NOMO-1 treated with DMSO at 0.1 percent for 48 hours (cell line): ENCODE measurements at regions not wholly inside any gene's neighbourhood (a gene's known extent, or its start where the extent isn't known, plus 50 kb on each side); places are given as distances from the start of the nearest gene placed in this dataset.

Experiments
- DNase-seq: peaks from one replicate; lab custom pipeline; 2025; ENCODE audit not compliant: unreplicated experiment; lab: John Stamatoyannopoulos, UW

DNA sequence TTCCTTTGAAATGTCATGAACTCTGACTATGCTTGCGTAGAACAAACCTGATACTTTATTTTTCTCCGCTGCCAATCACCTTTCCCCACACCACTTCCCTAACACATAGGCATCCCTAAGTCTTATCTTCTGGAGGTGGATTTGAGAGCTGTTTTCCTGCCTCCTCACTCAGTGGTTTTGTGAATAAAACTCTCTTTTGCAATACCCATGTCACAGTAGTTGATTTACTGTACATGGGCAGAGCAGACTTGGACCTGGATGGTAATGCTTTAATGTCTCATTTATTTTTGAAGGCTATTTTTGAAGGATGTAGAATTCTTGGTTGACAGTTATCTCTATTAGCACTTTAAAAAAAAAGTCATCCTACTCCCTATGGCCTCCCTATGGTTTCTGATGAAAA is 881.8 kb downstream of the SLITRK5 start:
- no peak for DNase-seq

DNA sequence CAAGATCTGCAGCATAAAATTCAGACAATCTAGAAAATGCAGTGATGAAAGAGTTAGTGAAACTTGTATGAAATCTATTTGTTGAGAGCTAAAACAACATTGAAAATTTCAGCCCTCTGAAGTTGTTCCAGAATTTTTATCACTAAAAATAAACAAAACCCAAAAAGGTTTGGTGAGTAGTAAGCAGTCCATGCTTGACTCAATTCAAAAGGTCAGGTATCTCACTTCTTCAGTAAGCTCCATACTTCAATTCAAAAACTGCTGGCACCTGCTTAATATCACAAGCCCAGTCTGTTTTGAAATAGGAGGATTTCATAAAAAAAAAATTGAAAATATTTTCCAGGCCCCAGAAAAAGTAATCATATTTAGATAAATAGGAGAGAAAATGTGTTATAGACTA is 894.4 kb downstream of the SLITRK5 start:
- no peak for DNase-seq

DNA sequence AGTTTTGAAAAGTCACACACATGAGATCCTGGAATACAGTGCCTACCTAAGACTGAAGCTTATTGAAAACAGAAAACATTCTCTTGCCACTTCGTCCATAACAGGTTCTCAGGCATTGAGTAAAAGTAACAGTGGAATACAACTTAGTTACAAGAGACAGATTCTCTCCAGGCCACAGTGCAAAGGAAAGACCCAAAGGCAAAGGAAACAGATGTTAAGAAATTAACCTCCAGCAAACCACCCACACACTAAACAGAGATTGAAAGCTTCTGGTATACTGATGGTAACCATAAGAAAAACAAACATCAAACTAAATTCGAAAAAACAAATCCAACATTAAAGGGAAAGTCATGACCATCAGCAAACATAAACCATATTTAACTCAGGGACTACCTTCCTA is 914.7 kb downstream of the SLITRK5 start:
- DNase-seq: no peak

DNA sequence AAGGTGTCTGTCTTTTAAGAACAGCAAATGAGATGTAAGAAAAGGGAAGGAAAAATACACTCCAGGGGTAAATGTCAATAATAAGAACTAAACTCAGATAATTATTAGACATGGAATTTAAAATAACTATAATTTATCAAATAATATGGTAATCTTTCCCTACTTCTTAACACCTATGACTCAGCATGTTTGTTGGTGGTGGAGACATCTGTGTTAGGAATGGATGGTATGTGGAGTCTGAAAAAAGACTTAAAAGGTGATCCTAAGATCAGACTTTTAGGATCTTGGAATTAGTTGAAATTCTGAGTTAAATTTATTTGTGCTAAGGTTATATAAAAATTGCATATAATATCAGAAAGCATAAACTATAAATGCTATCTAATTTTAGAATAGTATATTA is 915.1 kb downstream of the SLITRK5 start:
- no peak for DNase-seq

DNA sequence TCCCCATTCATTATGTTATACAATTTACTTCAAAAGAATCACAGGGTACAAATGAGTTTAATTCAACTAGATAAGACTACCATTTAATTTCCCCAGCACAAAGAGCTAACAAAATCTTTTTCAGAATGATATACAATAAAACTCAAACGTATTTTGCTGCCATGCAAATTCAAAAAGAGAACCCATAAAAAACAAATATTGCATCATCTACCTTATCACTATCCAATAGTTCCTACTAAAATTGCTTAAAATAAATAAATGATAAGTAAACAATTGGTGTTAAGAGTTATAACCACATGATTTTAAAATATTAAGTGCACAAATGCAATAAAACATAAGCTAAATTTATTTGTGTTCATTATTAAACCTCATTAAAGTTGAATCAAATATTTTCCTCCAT is 919.4 kb downstream of the SLITRK5 start:
- DNase-seq: no peak

DNA sequence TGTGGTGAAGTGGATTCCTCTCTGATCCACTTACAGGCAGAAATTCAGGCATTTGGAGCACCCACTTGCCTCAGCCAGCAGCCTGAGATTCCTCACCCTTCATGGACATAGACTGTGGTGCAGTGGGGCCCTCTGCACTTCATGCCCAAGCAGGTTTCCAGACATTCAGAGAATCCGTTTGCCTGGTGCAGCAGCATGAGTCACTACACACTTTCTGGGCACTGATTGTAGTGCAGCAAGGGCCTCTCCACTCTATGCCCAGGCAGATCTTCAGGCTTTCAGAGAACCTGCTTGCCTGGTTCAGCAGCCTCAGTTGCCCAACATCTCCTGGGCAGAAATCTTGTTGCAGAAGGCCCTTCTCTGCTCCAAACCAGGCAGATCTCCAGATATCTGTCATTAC is 920.9 kb downstream of the SLITRK5 start:
- no peak for DNase-seq

DNA sequence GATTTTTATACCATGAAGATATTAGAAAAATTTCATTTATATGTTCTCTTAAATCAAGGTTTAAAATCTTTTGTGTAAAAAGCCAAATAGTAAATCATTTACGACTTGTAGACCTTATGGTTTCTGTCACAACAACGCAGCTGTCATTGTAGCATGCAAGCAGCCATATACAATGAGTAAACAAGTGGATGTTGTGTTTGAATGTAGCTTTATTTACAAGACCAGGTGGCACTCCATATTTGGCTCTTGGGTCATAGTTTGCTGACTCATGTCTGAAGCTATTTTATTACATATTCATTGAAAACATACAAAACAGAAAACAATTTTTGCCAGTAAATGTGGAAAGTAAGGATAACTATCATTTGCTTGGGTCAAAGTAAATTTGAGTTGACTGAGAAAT is 930.8 kb downstream of the SLITRK5 start:
- no peak for DNase-seq

DNA sequence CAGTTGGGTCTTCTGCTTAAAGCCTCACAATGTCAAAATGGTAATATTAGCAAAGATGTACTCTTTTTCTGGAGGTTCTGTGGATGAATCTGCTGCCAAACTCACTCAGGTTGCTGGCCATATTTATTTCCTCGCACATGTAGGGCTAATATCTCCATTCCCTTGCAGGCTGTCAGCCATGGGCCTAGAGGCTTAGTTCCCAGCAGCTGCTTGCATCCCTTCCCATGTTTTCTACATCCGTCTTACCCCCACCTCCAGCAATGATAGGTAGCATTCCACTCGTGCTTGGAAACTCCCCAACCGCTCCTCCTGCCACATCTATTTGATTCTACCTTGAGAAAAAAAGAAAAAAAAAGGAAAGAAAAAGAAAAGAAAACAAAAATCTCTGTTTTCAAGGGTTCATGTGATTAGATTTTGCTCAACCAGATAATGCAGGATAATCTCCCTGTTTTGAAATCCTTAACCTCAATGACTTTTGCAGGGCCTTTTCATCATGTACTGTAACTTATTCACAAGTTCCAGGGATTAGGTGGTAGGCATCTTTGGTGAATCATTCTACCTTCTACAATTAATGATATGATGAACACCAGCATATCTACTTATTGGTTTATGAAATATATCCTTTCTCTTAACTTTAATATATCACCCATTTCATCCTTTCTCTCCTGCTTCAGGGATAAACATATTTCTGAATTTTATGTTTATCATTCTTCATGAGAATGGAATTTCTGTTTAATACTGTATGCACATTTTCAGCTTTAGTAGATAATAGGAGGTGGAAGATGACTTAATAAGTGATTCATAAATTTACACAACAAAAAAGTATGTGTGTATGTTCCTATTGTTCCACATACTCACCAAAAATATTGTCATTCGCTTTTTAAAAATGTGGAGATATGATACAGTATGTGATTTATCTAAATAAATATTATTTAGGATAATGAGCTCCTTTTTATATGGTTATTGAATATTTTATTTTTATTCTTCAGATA is 931.9 kb downstream of the SLITRK5 start:
- DNase-seq: no peak

DNA sequence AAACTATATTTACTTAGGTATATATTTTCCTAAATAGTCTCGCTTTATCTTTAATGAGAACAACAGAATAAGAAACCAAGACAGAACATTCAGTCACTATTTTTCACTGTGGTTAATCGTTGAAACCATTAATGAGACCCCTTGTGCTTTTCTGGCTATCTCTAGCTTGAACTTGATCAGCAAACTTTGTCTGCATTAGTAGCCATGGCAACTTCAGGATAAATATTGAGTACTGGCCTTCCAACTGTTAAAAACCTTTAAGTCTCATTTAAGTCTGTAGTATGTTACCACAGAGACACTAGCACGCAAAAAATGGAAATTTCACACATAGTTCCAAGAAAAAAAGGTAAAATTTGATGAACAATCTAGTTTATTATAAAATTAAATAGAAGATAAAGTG is 946.0 kb downstream of the SLITRK5 start:
- DNase-seq: no peak

DNA sequence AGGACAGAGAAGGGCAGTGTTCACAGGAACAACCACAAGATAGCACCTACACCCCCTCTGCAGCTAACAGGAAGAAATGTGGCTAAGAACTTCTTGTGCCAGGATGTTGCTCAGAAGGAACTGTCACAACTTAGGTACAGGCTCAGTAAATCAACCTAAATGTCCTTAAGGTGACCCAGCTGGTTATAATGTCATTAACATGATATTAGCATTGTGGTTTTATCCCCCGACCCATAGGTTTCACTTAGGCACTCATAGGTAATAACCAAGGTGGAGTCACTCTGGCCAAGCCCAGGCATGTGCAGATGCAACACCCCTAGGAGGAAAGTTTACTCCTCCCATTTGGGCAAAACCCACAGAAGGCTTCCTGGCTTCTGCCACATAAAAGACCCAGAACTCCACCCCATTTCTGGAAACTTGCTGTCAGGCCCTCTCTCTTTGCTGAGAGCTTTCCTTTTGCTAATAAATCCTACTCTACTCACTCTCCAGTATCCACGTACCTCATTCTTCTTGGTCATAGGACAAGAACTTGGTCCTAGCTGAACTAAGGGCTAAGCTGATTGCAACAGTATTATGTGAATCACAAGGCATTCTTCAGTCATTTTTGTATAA is 951.3 kb downstream of the SLITRK5 start:
- no peak for DNase-seq

DNA sequence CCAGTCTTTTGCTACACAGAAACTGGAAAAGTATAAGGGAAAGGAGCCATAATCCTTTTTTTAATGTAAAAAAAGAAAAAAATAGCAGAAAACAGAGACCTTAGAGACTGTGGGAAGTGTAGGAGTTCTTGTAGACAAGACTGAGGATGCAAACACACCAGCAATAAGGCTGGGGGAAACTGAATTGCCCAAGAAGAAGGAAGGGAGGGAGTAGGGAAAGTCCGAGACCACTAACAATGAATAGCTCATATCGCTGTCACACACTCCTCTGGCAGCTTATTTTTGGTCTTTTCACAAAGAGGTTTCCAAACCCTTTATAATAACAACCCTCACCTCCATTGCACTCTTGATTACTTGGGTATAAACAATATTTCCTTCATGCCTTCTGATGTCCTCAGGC is 952.0 kb downstream of the SLITRK5 start:
- no peak for DNase-seq

DNA sequence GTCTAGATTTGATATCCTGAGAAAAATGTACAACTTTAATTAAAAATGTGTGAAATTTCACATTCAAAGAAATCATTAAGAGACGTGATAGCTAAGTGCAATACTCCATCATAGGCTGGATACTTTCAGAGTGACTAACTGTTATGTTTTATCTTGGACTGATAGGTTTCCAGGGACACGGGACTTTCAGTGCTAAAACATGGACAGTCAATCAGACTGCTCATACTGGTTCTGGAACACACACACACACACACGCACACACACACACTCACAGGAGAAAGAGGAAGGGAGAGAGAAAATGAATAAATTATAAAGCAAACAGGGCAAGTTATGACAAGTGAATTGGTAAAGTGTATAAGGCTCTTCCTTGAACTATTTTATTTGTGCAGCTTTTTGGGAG is 955.9 kb downstream of the SLITRK5 start:
- DNase-seq: no peak

DNA sequence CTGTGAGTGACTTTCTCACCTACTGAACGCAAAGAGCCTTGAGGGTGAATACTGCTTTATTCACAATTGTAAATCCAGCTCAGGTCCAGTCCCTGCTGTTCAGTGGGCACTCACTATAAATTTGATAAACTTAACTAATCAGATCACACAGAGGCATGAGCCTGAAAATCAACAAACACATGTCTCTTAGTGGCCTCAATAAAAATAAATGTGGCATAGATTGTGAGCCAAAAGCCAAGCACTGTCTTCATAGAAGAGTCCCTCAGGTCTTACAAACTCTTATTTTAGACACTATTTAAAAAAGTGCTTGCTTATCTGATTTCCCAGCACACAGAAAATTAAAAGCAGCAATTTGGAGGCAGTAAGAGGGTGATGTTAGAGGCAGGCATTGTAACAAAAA is 957.7 kb downstream of the SLITRK5 start:
- no peak for DNase-seq

DNA sequence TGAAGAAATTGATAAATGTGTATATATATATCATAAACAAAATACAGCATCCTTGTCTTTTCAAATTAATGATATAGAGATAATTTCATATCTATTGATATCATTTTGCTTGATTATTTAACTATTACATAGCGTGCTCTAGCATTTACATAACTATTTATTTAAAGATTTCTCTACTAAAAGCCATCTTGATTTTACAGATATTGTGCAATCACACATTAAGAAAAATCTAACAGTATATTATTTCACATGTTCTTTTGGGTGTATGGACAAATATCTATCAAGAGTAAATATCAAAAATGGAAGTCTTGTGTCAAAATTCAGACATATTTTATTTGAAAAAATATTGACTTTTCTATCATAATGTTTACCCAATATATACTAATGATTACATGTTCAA is 966.8 kb downstream of the SLITRK5 start:
- DNase-seq: no peak

DNA sequence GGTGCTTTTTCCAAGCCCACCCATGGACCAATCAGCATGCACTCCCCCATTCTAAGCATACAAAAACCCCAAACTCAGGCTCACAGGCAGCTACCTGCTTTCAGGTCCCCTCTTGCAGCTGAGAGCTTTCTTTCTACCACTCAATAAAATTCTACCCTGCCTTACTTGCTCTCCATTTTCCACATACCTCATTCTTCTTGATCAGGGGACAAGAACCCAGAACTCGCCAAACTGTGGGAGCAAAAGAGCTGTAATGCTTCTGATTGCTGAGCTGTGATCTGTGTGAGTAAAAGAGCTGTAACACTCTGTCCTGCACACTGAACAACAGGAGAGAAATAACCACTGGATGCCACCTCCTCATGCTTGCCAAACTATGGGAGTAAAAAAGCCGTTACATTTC is 972.1 kb downstream of the SLITRK5 start:
- no peak for DNase-seq

DNA sequence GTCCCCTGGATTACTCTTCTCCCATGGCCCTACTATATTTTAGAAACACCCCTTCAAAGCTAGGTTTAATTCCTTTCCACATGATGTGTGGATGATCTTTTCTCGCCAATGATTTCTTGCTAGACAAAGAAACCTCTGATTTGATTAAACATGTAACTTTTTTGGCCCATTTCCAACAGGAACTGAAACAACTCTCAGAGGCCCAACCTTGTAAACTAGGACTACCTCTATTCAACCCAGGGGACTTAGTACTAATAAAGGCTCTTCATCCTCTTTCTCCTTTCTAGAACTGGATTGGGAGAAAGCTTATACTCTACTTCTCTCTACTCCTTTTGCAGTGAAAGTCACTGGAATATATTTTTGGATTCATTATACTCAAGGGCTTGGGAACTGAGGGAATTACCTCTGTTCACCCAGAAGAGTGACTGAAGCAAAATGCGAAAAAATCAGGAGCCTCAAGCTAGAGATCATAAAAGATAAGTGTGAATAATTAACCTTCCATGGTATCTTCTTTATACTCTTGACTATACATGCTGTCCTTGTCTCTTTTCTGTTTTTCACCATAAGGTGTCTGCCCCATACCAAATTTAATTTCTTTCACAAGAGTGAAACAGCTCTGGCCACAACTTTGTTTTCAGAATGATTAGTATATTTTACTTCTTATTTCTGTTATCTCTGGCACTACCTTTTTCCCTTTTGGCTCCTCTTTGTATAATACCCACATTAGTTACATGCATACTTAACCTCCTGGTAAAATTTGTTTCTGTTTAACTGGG is 977.6 kb downstream of the SLITRK5 start:
- DNase-seq: no peak

DNA sequence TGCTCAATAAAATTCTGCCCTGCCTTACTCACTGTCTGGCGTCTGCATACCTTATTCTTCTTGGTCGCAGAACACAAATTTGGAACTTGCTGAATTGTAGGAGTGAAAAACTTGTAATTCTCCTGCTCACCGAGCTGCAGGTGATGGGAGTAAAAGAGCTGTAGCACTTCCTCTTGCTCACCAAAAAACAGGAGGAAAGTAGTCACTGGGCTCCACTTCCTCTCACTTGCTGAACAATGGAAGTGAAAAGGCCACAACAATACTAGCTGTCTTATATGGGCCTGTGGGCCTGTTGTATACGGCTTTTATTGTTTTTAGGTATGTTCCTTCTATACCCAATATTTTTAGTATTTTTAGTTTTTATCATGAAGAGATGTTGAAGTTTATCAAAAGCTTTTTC is 978.7 kb downstream of the SLITRK5 start:
- no peak for DNase-seq

DNA sequence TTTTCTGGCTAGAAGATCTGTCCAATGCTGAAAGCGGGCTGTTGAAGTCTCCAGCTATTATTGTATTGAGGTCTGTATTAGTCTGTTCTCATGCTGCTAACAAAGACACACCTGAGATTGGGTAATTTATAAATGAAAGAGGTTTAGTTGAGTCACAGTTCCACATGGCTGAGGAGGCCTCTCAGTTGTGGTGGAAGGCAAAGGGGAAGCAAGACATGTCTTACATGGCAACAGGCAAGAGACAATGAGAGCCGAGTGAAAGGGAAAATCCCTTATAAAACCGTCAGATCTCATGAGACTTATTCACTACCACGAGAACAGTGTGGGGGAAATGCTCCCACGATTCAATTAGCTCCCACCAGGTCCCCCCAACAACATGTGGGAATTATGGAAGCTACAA is 980.4 kb downstream of the SLITRK5 start:
- no peak for DNase-seq

DNA sequence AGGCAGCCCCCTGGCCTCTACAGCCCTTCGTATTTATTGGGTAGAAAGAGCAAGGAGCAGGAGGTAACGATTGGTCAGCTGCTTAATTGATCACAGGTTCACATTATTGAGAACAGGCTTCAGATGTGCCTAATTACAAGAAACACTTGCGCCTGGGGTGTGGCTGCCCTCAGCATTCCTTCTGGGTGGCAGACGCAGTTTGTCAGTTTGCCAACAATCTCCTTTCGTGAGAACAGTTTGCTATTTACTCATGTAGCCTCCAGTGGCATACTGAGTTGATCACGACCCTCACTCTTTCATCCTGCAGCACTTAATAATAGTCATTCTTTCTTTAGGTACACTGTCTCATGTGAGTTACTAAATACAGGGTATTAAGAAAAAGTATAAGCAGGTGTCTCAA is 985.6 kb downstream of the SLITRK5 start:
- no peak for DNase-seq

DNA sequence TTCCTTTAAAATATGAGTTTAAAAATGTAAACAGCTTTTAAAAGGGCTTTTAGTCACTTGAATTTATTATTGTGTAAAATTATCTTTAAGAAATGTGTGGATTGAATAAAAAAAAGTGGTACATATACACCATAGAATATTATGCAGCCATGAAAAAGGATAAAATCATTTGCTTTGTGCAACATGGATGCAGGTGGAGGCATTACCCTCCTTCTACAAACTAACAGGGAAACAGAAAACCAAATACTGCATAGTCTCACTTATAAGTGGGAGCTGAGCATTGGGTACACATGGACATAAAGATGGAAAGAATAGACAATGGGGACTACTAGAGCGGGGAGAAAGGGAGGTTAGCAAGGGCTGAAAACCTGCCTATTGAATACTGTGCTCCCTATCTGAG is 999.3 kb downstream of the SLITRK5 start:
- no peak for DNase-seq

DNA sequence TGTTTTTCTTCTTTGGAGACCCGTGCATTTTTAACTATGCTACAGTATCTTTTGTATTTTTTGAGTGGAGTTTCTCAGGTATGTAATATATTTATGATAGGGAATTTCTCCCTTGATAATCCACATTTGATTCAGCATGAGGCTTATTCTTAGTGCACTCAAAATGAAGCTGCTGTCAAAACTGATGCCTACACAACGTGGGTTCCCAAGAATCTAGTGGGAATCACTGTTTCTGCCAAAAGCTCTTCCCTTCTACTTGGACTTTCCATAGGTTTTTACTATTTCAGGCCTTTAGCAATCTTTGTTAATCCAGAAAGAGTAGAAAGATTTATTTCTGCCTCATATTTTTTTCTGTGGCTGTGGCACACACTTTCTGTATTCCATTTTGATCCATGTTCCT is 1003.7 kb downstream of the SLITRK5 start:
- no peak for DNase-seq
